ENCODE measurements at regions not wholly inside any gene's neighbourhood (a gene's known extent, or its start where the extent isn't known, plus 50 kb on each side); places are given as distances from the start of the nearest gene placed in this dataset.

GRCh38 chr12:41924111-41924510, 220.6 kb downstream of the GXYLT1 start:
- no peak for FAIRE-seq

- FAIRE-seq = no peak
These were observed 221.3 kb downstream of the GXYLT1 start for GRCh38 chr12:41923351-41923750.

DNA sequence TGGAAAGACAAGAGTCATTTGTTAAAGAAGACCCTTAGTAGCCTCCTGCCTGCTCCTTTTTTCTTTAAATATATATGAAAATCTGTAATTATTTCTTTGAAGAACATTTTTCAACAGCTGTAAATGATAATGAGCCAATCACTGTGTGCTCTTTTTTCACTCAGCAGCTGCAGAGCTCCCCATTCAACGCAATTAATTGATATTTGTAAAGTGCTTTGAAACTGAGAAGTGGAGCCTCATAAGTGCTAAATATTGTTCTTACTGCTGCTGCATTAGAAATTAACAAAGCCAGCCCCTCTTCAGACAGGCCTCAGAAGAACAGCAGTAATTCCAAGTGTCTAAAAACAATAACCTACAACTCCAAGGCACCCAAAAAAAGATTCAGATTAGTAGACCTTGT, 224.3 kb downstream of the GXYLT1 start:
- FAIRE-seq = no peak

DNA sequence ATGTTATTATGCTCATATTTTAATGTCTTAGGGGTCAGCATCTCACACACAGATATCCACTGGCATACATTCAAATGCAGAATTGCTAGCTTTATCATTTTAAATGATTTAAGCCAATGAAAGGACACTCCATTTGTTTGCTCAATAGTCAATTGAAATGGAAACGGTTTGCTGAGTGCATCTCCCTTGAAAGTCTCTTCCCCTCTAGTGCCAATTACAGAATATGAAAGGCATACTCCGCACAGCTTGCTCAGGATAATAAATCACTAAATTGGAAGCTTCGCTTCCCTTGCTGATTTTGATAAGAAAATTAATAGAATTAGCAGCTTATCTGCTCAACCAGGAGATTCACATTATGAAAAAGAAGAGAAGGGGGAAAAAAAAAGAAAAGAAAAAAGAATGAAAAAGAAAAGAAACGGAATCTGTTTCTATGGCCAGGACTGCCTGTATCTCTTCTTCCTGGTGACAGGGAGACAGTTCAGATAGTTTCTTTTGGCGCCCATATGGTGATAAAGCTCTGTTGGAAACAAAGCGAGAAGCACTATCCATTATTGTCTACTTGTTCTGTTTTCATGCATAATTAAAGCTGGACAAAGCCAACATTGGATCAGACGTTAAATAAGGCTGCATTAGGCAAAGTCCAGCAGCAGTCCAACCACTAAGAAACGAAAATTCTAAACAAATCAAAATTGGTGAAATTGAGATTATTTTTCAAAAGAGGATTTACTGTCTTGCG, 225.0 kb downstream of the GXYLT1 start:
- no peak for FAIRE-seq

GRCh38 chr12:41919048-41919447, 225.6 kb downstream of the GXYLT1 start:
- no peak for FAIRE-seq

- FAIRE-seq = no peak
These were observed 226.7 kb downstream of the GXYLT1 start for GRCh38 chr12:41917938-41918341.

GRCh38 chr12:41917181-41917580, 227.5 kb downstream of the GXYLT1 start:
- peak; percentile 55 for FAIRE-seq

- no peak for FAIRE-seq
These were observed 233.9 kb downstream of the GXYLT1 start for GRCh38 chr12:41910578-41911320.

DNA sequence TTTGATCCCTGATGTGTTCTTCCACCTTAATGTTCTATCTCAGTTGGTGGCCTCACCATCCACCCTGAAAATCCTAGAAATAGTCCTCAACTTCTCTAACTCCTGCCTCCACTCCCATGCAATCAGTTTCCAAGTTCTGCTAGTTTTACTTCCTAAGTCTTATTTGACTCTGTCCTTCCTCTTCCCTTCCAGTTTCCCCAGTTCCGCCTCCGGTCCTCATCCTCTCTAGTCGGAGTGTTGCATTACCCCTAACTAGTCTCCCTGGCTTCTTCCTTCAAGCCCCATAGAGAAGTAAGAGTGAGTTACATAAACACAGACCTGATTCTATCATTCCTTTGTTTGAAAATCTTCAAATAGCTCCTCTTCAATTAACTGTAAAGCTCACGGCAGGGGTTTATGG, 236.5 kb downstream of the GXYLT1 start:
- no peak for FAIRE-seq

GRCh38 chr12:41907550-41907949, 237.1 kb downstream of the GXYLT1 start:
- no peak for FAIRE-seq

DNA sequence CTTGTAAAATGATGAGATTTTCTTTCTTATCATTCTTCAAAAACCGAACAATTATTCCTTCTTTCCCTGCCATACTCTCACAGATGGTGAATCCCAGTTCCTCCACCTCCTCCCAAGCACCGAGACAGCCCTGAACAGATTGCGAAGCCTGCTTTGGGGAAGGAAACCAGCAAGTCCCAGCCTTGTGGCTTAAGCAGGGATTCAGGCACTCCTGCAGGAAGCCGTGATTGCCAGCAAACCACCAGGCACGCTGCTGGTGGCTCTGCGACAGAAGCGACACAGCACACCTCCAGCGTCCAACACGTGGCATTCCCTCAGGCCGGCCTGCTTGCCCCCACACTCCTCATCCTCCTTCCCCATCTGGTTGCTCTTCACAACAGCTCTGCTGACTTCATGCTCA, 237.7 kb downstream of the GXYLT1 start:
- FAIRE-seq = no peak

DNA sequence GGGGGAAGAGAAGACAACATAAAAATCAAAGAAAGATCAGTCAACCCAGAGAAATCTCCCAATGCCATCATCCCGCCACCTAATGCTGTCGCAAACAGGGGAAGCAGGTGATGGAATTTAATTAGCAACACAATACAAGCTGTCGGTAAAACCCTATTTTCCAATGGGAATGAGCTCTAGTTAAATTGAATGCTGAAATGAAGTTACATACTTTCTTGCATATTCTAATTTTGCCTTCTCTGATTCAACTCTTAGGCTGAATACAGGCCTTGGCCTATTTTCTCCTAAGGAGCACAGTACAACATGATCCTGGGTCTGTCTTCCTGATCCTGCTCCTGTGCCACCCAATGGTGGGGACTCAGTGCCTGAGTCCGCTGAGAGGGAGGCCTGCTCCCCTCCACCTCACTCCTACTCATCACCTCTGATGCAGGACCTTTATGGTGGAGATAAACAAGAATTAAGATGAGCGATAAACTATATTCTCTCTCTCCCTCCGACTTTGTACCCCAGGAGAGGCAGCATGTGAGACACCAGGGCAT, 238.8 kb downstream of the GXYLT1 start:
- no peak for FAIRE-seq

- no peak for FAIRE-seq
These were observed 239.5 kb downstream of the GXYLT1 start for GRCh38 chr12:41905073-41905758.

DNA sequence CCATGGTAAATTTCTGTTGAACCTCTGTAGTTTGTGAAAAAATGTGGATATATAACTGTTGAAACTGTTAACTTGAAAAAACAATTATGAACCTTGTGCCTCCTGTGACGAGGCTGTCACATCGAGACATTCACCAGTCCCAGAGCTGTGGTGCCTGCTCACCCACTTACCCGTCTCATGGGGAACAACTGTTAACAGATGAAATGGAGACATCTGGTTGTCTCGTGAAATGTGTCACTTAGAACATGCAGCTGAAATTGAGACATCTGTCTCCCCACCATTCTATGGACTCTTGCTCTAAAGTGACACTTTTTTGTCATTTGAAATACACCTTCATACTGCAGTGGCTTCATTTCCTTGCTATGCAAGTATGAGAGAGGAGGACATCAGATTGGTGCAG, 240.6 kb downstream of the GXYLT1 start:
- FAIRE-seq = no peak

- no peak for FAIRE-seq
These were observed 241.5 kb downstream of the GXYLT1 start for GRCh38 chr12:41903014-41903708.

DNA sequence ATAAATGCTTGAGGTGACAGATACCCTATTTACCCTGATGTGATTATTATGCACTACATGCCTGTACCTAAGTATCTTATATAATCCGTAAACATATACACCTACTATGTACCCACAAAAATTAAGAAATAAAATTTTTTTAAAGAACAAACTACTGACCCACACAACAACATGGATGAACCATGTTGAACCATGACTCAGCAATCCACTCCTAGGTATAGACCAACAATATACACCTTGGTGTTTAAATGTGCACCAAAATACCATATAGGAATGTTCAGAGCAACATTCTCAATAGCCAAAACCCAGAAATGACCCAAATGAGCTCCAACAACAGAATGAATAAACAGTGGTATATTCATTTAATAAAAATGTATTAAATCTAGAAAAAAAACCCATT, 245.1 kb downstream of the GXYLT1 start:
- FAIRE-seq = no peak

GRCh38 chr12:41897593-41897992, 247.1 kb downstream of the GXYLT1 start:
- FAIRE-seq = no peak

GRCh38 chr12:41893491-41893890, 251.2 kb downstream of the GXYLT1 start:
- FAIRE-seq = no peak

DNA sequence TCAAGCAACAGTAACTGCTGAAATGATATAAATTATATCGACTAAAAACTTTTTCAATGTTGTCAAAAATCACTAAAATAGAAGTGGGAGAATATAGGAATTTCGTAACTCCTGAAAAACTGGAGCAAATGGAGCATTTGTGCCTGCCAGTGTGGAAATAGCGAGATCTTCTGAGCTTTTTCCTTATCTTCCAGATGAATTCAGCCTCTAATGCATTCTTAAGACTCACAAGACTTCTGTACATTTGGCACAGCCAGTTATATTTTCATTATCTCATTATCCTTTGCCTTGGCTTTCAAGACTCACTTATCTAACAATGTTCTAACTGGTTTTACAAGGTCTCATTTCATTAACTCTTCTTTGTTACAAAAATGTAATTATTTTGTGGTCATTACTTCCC, 252.4 kb downstream of the GXYLT1 start:
- FAIRE-seq = no peak

DNA sequence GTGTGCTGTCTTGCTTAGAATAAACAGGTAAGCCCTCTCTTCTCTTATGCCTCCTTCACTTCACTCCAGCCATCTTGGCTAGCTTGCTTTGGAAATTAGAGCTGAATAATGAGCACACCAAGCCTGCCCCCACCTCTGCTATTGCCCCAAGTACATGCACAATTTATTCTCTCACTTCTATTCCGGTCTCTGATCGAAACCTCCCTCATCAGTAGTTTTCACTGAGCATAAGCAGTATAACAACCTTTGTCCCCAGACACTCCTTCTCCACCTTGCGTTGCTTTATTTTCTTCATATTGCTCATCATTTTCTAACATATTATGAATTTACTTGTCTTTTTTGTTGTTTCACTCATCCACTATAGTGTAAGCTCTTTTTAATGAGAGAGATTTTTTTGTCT, 253.4 kb downstream of the GXYLT1 start:
- FAIRE-seq = no peak

- FAIRE-seq = no peak
These were observed 256.4 kb downstream of the GXYLT1 start for GRCh38 chr12:41888285-41888684.

- FAIRE-seq = no peak
These were observed 262.5 kb downstream of the GXYLT1 start for GRCh38 chr12:41881891-41882805.

Measured in endometrium (tissue), 2 donors.